ENCODE measurements at regions not wholly inside any gene's neighbourhood (a gene's known extent, or its start where the extent isn't known, plus 50 kb on each side); places are given as distances from the start of the nearest gene placed in this dataset.

GRCh38 chr14:80383223-80383622 lies 171.9 kb upstream of the DIO2 start:
- TF ChIP-seq, protein P1, sequence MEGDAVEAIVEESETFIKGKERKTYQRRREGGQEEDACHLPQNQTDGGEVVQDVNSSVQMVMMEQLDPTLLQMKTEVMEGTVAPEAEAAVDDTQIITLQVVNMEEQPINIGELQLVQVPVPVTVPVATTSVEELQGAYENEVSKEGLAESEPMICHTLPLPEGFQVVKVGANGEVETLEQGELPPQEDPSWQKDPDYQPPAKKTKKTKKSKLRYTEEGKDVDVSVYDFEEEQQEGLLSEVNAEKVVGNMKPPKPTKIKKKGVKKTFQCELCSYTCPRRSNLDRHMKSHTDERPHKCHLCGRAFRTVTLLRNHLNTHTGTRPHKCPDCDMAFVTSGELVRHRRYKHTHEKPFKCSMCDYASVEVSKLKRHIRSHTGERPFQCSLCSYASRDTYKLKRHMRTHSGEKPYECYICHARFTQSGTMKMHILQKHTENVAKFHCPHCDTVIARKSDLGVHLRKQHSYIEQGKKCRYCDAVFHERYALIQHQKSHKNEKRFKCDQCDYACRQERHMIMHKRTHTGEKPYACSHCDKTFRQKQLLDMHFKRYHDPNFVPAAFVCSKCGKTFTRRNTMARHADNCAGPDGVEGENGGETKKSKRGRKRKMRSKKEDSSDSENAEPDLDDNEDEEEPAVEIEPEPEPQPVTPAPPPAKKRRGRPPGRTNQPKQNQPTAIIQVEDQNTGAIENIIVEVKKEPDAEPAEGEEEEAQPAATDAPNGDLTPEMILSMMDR (IDR thresholded peaks at IDR 0.05) = no peak
- intact Hi-C loops (cut with DNase I) = no loop called here
- Histone ChIP-seq H3K36me3 (no peaks in the 10 kb centered on the region), H3K4me3 (no peak overlapping the region), H3K9me3 (no peaks in the 10 kb centered on the region), H3K4me1 (no peaks in the 10 kb centered on the region), H3K27me3 (no peaks in the 10 kb centered on the region), H3K27ac (no peak overlapping the region)
- DNase-seq (no peak), ATAC-seq (no peak)
- WGBS, 2 donors = 94 to 97% methylated on average over 1 of the region's 1 CpG

GRCh38 chr14:80381807-80382363 lies 170.6 kb upstream of the DIO2 start:
- Histone ChIP-seq H3K36me3 (no peaks in the 10 kb centered on the region), H3K27me3 (no peaks in the 10 kb centered on the region), H3K4me3 (no peak overlapping the region), H3K9me3 (no peaks in the 10 kb centered on the region), H3K27ac (no peak overlapping the region), H3K4me1 (no peaks in the 10 kb centered on the region)
- ATAC-seq = no peak
- DNase-seq = no peak
- intact Hi-C loops (cut with DNase I) = no loop called here
- TF ChIP-seq, protein P1 (IDR thresholded peaks at IDR 0.05) = no peak
- WGBS, 2 donors = 80 to 90% methylated on average over 5 of the region's 5 CpGs

- no peaks in the 10 kb centered on the region for H3K27me3 ChIP-seq
- no peaks in the 10 kb centered on the region for H3K9me3 ChIP-seq
- no peak overlapping the region for H3K4me3 ChIP-seq
- H3K27ac ChIP-seq = no peak overlapping the region
- TF ChIP-seq, protein P1 (IDR thresholded peaks at IDR 0.05) = no peak
- no peaks in the 10 kb centered on the region for H3K4me1 ChIP-seq
- DNase-seq (no peak), ATAC-seq (no peak)
- intact Hi-C loops (cut with DNase I) = no loop called here
- 41 to 87% methylated on average over 1 of the region's 1 CpG for whole genome bisulfite sequencing, 2 donors
- H3K36me3 ChIP-seq = no peaks in the 10 kb centered on the region
Measured at GRCh38 chr14:80379035-80379434, 167.7 kb upstream of the DIO2 start.

GRCh38 chr14:80378084-80378690 lies 166.9 kb upstream of the DIO2 start:
- TF ChIP-seq, protein P1 (IDR thresholded peaks at IDR 0.05) = no peak
- H3K27ac ChIP-seq = no peak overlapping the region
- no peaks in the 10 kb centered on the region for H3K4me1 ChIP-seq
- intact Hi-C loops (cut with DNase I) = no loop called here
- no peak for DNase-seq
- no peaks in the 10 kb centered on the region for H3K9me3 ChIP-seq
- WGBS, 2 donors = 85 to 90% methylated on average over 9 of the region's 9 CpGs
- no peaks in the 10 kb centered on the region for H3K27me3 ChIP-seq
- H3K36me3 ChIP-seq = no peaks in the 10 kb centered on the region
- no peak overlapping the region for H3K4me3 ChIP-seq
- ATAC-seq = no peak

All from heart right ventricle (tissue), 16 donors.